ENCODE measurements at regions not wholly inside any gene's neighbourhood (a gene's known extent, or its start where the extent isn't known, plus 50 kb on each side); places are given as distances from the start of the nearest gene placed in this dataset.

DNA sequence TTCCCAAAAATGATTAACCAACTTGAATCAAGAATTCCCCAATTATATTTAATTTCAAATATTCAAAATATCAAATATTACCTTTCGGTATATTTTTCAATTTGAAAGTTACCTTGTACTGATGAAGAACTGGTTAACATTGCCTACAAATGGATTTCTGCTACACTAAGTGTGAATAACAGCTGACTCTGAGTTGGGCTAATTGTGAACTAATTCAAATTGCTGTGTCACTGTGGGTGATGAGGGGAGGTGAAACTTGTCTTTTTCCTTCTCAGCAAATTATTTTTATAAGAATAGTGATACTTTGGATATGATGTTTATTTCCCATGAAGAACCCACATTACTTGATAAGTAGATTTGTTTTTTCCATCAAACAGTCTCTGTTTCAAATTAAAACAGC, 103.4 kb upstream of the RPS23 start:
- no peak for TF ChIP-seq POU2F2 (IDR thresholded peaks at IDR 0.05; ENCODE audit: low read depth, low read length)
- TF ChIP-seq SPI1 (IDR thresholded peaks at IDR 0.05; ENCODE audit: low read depth, low read length), result no peak
- no peak for TF ChIP-seq POLR2AphosphoS5 (IDR thresholded peaks at IDR 0.05; ENCODE audit: low read depth, low read length)
- TF ChIP-seq TAF1 (IDR thresholded peaks at IDR 0.05; ENCODE audit: low read depth, low read length), result no peak
- no peak for TF ChIP-seq POLR2A (IDR thresholded peaks at IDR 0.05; ENCODE audit: low read depth, low read length)
- TF ChIP-seq PAX5 (IDR thresholded peaks at IDR 0.05; ENCODE audit: insufficient read depth, low read length, severe bottlenecking), result no peak
- FAIRE-seq, result no peak
- no peak for DNase-seq (ENCODE audit: insufficient read length, low spot score)

DNA sequence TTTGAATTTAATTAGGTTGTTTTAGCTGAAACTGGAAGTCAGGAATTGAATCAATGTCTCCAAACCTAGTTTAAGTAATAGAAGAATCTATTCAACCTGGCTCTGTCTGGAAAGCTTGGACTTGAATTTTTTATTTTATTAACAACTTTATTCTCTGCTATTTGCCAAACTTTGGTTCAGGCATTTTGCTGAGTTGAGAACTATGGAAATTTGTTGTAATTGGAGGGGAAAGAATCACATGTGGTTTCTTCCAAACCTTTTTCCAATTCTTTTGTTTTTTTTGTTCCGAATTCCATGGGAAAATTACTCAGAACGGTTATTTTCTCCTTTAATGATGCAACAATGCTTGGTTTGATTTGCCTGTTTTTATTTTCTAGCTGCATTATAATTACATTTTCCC, 98.2 kb upstream of the RPS23 start:
- no peak for DNase-seq (ENCODE audit: insufficient read length, low spot score)
- FAIRE-seq, result no peak
- TF ChIP-seq POU2F2 (IDR thresholded peaks at IDR 0.05; ENCODE audit: low read depth, low read length), result no peak

DNA sequence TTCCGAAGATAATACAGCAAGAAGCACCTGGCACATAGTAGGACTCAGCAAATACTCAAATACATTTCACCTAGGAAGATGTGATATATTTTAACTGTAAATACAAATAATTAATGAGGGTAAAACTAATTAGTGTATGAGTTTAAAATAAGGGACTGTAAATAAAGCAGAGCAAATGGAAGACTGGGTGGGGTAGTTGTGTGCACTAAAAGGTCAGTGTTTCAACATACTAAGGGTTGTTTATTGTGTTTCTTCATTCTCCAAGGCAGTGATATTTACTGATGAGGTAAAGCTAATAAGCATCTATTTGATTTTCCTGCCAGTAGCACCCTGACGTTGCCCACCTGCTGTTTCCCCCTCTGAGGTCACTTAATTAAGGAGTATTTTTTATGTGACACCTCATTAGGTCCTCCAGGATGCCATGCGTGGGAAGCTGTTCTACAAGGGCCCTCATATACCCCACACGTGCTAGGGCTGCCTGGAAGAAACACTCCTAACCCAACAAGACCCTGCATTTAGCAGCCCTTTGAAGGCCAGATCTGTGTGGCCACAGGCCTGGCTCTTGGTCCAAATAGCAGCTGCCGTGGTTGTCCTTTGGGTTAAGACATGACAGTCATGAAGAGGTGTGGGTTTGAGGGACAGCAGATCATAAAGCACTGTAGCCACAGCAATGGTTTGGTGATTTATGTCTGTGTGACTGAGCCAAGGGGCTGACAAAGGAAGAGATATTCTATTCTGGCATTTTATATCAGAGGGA, 97.5 kb upstream of the RPS23 start:
- TF ChIP-seq SPI1 (IDR thresholded peaks at IDR 0.05; ENCODE audit: low read depth, low read length), result no peak
- TF ChIP-seq PAX5 (IDR thresholded peaks at IDR 0.05; ENCODE audit: insufficient read depth, low read length, severe bottlenecking), result no peak
- no peak for TF ChIP-seq POLR2AphosphoS5 (IDR thresholded peaks at IDR 0.05; ENCODE audit: low read depth, low read length)
- TF ChIP-seq POU2F2 (IDR thresholded peaks at IDR 0.05; ENCODE audit: low read depth, low read length), result no peak
- no peak for TF ChIP-seq POLR2A (IDR thresholded peaks at IDR 0.05; ENCODE audit: low read depth, low read length)
- no peak for TF ChIP-seq TAF1 (IDR thresholded peaks at IDR 0.05; ENCODE audit: low read depth, low read length)
- no peak for FAIRE-seq
- DNase-seq (ENCODE audit: insufficient read length, low spot score), result no peak

DNA sequence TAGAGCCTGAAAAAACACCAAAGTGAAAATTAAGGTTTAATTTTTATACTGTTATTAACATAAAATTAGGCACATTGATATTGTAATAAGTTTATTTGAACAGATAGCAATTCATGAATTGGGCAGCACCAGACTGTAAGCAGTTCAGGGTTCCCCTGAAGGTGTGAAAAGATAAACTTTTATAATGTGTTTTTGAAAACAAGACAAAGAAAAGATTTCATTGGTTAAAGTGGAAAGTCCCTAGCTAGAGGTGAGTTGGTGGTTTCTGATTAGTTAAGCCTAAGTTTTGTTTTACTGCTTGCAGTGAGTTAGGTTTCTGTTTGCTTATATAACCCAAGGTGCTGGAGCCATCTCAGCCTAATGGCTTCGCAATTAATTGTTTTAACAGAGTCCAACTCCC, 96.5 kb upstream of the RPS23 start:
- FAIRE-seq (no peak), DNase-seq (ENCODE audit: insufficient read length, low spot score) (no peak)
- TF ChIP-seq SPI1 (IDR thresholded peaks at IDR 0.05; ENCODE audit: low read depth, low read length) (no peak), PAX5 (IDR thresholded peaks at IDR 0.05; ENCODE audit: insufficient read depth, low read length, severe bottlenecking) (no peak), POLR2A (IDR thresholded peaks at IDR 0.05; ENCODE audit: low read depth, low read length) (no peak)

DNA sequence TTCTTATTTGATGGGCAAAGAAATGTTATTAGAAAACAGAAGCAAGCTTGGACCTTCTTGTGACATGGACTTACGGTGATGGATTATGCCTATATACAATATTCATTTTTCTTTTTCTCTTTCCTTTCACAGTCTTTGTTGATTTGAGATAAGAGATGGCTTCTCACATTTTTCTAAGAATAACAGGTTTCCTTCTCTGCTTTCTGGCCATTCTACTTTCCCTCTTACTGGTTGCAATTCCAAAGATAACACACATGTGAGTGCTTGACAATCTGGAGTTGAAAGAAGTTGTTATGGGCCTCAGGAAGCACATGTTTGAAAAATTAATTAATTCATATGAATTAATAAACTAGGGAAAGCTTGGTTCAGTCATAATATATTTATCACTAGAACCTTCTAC, 89.8 kb upstream of the RPS23 start:
- no peak for TF ChIP-seq POU2F2 (IDR thresholded peaks at IDR 0.05; ENCODE audit: low read depth, low read length)
- TF ChIP-seq TAF1 (IDR thresholded peaks at IDR 0.05; ENCODE audit: low read depth, low read length), result no peak
- no peak for TF ChIP-seq POLR2AphosphoS5 (IDR thresholded peaks at IDR 0.05; ENCODE audit: low read depth, low read length)
- TF ChIP-seq POLR2A (IDR thresholded peaks at IDR 0.05; ENCODE audit: low read depth, low read length), result no peak
- TF ChIP-seq PAX5 (IDR thresholded peaks at IDR 0.05; ENCODE audit: insufficient read depth, low read length, severe bottlenecking), result no peak
- TF ChIP-seq SPI1 (IDR thresholded peaks at IDR 0.05; ENCODE audit: low read depth, low read length), result no peak
- FAIRE-seq (no peak), DNase-seq (ENCODE audit: insufficient read length, low spot score) (no peak)

DNA sequence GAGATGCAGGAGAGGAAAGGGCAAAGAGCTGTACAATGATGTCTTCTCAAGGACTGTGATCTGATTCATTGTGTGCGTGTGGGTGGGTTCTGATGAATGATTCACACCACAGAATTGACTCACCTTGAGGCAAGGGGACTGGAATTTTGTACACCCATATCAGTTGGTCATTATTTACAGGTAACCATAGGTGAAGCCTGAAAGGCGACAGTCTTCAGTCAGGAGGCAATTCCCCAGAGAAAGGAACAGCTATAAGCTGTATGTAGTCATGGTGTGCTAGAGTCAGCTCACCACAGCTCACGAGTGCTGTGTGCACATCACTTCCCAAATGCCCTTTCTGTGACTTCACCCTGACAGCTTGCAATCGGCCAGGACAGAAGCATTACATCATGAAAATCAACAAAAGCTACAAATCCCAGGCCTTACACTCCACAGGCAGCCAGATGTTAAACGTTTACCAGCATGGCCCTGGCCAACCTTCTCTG, 87.6 kb upstream of the RPS23 start:
- no peak for FAIRE-seq

DNA sequence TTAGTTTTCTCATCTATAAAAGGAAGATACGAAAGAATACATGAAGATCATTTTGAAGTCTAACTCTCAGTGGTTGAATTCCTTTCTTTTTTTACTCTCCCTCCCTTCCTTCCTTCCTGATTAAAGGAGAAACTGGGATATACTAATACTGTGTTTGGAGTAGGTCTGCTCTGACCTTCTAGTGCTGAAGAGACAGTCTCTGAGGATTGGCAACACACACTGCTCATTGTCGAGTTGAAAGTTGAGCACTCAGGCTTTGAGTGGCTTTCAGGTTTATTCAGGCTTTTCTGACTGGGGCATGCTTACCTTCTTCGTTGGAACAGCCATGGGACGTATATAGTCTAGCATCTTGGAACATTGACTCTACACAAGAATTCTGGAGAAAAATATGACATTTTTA, 86.9 kb upstream of the RPS23 start:
- no peak for DNase-seq (ENCODE audit: insufficient read length, low spot score)
- TF ChIP-seq PAX5 (IDR thresholded peaks at IDR 0.05; ENCODE audit: insufficient read depth, low read length, severe bottlenecking) (no peak), POLR2A (IDR thresholded peaks at IDR 0.05; ENCODE audit: low read depth, low read length) (no peak), SPI1 (IDR thresholded peaks at IDR 0.05; ENCODE audit: low read depth, low read length) (no peak), POLR2AphosphoS5 (IDR thresholded peaks at IDR 0.05; ENCODE audit: low read depth, low read length) (no peak), TAF1 (IDR thresholded peaks at IDR 0.05; ENCODE audit: low read depth, low read length) (no peak)
- no peak for FAIRE-seq

More for the DNA sequence above, 87.6 kb upstream of the RPS23 start:
- TF ChIP-seq PAX5 (IDR thresholded peaks at IDR 0.05; ENCODE audit: insufficient read depth, low read length, severe bottlenecking), result no peak
- TF ChIP-seq POU2F2 (IDR thresholded peaks at IDR 0.05; ENCODE audit: low read depth, low read length), result no peak
- TF ChIP-seq TAF1 (IDR thresholded peaks at IDR 0.05; ENCODE audit: low read depth, low read length), result no peak
- TF ChIP-seq POLR2AphosphoS5 (IDR thresholded peaks at IDR 0.05; ENCODE audit: low read depth, low read length), result no peak
- no peak for TF ChIP-seq SPI1 (IDR thresholded peaks at IDR 0.05; ENCODE audit: low read depth, low read length)
- TF ChIP-seq POLR2A (IDR thresholded peaks at IDR 0.05; ENCODE audit: low read depth, low read length), result no peak
- no peak for DNase-seq (ENCODE audit: insufficient read length, low spot score)

DNA sequence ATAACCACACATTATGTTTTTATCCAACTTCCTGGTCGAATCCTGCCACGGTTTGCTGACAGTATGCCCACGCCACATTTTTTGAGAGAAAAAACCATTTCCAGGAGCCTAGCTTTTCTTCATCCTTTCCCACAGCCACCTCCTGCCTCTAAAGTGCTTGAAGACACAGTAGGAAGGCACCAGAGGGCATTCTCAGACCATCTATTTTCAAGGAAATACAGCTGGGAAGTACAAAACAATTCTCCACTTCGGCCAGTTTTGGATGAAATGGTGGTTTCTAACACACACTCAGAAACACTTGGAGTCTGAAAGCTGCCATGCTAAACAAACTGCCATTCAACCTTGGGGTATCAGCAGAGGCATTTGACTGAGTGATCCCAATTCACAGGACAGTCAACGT, 86.3 kb upstream of the RPS23 start:
- FAIRE-seq (no peak), DNase-seq (ENCODE audit: insufficient read length, low spot score) (no peak)
- TF ChIP-seq POU2F2 (IDR thresholded peaks at IDR 0.05; ENCODE audit: low read depth, low read length), result no peak
- no peak for TF ChIP-seq PAX5 (IDR thresholded peaks at IDR 0.05; ENCODE audit: insufficient read depth, low read length, severe bottlenecking)
- TF ChIP-seq TAF1 (IDR thresholded peaks at IDR 0.05; ENCODE audit: low read depth, low read length), result no peak
- no peak for TF ChIP-seq POLR2A (IDR thresholded peaks at IDR 0.05; ENCODE audit: low read depth, low read length)
- TF ChIP-seq SPI1 (IDR thresholded peaks at IDR 0.05; ENCODE audit: low read depth, low read length), result no peak

DNA sequence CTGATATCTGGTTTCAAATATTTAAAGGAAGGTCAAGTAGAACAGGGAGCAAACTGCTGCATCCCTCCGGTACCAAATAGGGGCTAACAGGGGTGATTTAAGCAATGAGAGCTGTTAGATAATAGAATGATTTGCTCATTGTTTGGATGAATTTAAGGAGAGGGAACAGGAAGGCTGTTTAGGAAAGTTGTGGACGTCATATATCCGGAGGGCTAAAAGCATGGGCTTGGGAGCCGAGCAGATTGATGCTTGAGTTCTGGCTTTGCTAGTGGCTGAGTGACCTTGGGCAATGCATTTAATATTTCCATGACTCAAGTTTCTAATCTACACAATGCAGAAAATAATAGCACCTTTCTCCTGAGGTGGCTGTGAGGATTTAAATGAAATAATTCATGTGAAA, 85.4 kb upstream of the RPS23 start:
- DNase-seq (ENCODE audit: insufficient read length, low spot score), result no peak
- FAIRE-seq, result no peak
- no peak for TF ChIP-seq PAX5 (IDR thresholded peaks at IDR 0.05; ENCODE audit: insufficient read depth, low read length, severe bottlenecking)

DNA sequence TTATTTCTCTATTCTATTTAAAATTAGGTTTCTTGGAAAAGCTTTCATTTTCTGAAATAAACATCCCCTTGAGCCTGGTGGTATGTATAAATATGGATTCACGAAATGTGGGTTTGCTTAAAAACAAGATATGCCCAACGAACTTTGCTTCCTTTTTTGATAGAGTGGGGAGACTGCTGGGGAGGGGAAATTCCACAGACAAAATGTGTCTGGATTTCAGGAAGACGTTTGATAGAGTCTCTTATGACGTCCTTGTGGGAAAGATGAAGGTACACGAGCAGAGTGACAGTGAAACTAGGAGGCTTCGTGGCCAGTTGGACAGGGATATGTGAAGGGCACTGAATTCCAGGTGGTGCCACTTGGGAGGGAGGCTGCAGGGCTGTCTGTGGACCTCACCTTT, 84.5 kb upstream of the RPS23 start:
- no peak for TF ChIP-seq PAX5 (IDR thresholded peaks at IDR 0.05; ENCODE audit: insufficient read depth, low read length, severe bottlenecking)
- no peak for TF ChIP-seq POLR2A (IDR thresholded peaks at IDR 0.05; ENCODE audit: low read depth, low read length)
- TF ChIP-seq SPI1 (IDR thresholded peaks at IDR 0.05; ENCODE audit: low read depth, low read length), result no peak
- no peak for TF ChIP-seq POLR2AphosphoS5 (IDR thresholded peaks at IDR 0.05; ENCODE audit: low read depth, low read length)
- TF ChIP-seq TAF1 (IDR thresholded peaks at IDR 0.05; ENCODE audit: low read depth, low read length), result no peak
- TF ChIP-seq POU2F2 (IDR thresholded peaks at IDR 0.05; ENCODE audit: low read depth, low read length), result no peak
- FAIRE-seq (no peak), DNase-seq (ENCODE audit: insufficient read length, low spot score) (no peak)
